ENCODE measurements at regions not wholly inside any gene's neighbourhood (a gene's known extent, or its start where the extent isn't known, plus 50 kb on each side); places are given as distances from the start of the nearest gene placed in this dataset.
A peak's percentile ranks its signal among the peaks of the same experiment; 100 is the strongest.

DNA sequence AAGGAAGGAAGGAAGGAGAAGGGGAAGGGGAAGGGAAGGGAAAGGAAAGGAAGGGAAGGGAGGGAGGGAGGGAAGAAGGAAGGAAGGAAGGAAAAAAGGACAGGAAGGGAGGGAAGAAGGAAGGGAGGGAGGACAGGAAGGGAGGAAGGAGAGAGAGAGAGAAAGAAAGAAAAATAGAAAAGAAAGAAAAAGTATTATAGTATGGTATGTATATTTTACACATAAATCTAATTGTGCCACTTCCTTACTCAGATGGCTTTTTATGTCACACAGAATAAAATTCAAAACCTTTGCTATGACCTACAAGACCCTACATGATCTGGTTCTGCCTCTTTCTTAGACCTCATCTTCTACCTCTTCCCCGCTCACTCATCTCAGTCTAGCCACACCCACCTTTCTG lies 1016.9 kb upstream of the AUTS2 start:
- Histone ChIP-seq H3K9me3 (0 out of 2 replicates have a peak, but pooled peaks cover 3% of the 10 kb centered on the region), H3K36me3 (no peaks in the 10 kb centered on the region), H3K4me3 (ENCODE audit: low read depth, low read length) (no peak overlapping the region), H3K4me1 (no peaks in the 10 kb centered on the region), H3K27me3 (no peaks in the 10 kb centered on the region)
- DNase-seq: no peak
- TF ChIP-seq, protein P1, sequence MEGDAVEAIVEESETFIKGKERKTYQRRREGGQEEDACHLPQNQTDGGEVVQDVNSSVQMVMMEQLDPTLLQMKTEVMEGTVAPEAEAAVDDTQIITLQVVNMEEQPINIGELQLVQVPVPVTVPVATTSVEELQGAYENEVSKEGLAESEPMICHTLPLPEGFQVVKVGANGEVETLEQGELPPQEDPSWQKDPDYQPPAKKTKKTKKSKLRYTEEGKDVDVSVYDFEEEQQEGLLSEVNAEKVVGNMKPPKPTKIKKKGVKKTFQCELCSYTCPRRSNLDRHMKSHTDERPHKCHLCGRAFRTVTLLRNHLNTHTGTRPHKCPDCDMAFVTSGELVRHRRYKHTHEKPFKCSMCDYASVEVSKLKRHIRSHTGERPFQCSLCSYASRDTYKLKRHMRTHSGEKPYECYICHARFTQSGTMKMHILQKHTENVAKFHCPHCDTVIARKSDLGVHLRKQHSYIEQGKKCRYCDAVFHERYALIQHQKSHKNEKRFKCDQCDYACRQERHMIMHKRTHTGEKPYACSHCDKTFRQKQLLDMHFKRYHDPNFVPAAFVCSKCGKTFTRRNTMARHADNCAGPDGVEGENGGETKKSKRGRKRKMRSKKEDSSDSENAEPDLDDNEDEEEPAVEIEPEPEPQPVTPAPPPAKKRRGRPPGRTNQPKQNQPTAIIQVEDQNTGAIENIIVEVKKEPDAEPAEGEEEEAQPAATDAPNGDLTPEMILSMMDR (IDR thresholded peaks at IDR 0.05; ENCODE audit: low read depth, low read length): no peak

DNA sequence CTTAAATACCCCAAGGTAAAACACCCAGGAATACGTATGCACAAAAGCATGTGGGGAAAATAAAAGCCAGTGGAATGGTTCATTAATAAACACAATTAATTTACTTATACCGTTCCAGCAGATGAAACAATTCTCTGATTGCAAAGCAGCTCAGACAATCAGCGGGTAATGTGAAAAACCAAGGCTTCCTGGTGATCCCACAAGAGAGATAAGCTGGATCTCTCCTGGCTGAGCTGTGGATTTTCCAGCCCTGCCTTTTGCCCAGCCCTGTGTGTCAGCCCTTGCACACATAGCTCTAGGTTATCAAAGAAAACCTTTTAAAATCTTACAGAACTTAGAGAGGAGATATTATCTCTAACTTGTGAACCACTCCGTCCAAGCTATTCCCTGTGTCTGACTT lies 1010.7 kb upstream of the AUTS2 start:
- Histone ChIP-seq H3K4me1 (no peaks in the 10 kb centered on the region), H3K9me3 (no peaks in the 10 kb centered on the region), H3K4me3 (ENCODE audit: low read depth, low read length) (no peak overlapping the region), H3K36me3 (no peaks in the 10 kb centered on the region), H3K27me3 (no peaks in the 10 kb centered on the region)
- peak; percentile 16 for DNase-seq
- TF ChIP-seq, protein P1 (IDR thresholded peaks at IDR 0.05; ENCODE audit: low read depth, low read length): no peak

DNA sequence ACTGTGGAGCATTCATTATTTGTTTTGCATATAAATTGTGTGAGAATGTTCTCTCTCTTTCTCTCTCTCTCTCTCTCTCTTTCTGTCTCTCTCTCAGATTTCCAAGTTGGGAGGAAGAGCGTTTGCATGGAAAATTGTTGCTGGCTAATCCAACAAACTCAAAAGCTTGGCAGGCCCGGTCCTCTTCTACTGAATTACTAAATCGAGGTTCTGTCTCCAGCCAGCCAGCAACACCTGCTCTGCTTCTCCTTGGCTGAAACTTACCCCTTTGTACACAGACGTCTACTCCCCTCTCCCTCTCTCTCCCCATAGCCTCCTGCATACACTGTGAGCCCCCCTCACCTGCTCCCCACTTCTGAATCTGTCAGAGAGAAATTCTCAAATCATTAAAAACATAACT lies 996.4 kb upstream of the AUTS2 start:
- no peaks in the 10 kb centered on the region for H3K9me3 ChIP-seq
- no peaks in the 10 kb centered on the region for H3K4me1 ChIP-seq
- H3K36me3 ChIP-seq: no peaks in the 10 kb centered on the region
- H3K27me3 ChIP-seq: no peaks in the 10 kb centered on the region
- TF ChIP-seq, protein P1 (IDR thresholded peaks at IDR 0.05; ENCODE audit: low read depth, low read length): no peak
- no peak overlapping the region for H3K4me3 ChIP-seq (ENCODE audit: low read depth, low read length)
- no peak for DNase-seq

DNA sequence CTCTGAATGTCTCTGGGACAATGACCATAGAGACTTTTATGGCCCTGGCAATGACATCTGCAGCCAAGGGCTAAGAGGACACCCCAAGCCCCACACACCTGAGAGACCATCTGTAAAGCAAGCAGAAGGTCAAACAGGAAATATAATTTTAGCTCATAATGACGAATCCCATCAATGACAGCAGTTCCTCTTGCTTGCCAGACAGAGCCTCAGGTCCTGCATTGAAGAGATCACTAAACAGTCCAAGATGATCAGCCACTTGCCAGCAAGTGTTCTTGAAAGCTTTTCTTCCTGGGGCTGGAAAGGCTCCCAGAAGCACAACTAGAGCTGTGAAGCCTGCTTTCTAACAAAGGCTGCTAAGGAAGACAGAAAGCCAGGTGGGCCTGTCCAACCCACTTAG lies 993.7 kb upstream of the AUTS2 start:
- Histone ChIP-seq H3K4me1 (no peaks in the 10 kb centered on the region), H3K36me3 (no peaks in the 10 kb centered on the region), H3K9me3 (peaks cover 3% of the 10 kb centered on the region; the same call in 1 of the 2 replicates), H3K27me3 (no peaks in the 10 kb centered on the region), H3K4me3 (ENCODE audit: low read depth, low read length) (no peak overlapping the region)
- TF ChIP-seq, protein P1 (IDR thresholded peaks at IDR 0.05; ENCODE audit: low read depth, low read length): no peak
- no peak for DNase-seq

DNA sequence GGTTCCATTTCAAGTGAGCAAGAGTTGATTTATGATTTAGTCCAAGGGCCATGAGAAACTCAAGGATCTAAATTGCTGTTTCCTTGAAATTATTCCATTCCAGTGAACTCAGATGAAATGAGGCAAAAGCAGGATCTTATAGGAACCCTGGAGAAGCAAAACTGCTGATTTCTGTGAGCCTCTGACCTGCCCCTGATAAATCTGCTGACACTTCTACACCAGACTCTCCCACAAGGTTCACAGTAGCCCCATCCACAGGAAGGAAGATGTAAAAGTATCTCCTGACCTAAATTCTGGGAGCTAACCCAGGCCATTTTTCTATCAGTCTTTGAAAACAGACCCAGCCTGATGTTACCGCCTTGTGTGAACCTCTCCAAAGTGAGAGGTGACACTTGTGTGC lies 987.6 kb upstream of the AUTS2 start:
- TF ChIP-seq, protein P1 (IDR thresholded peaks at IDR 0.05; ENCODE audit: low read depth, low read length): no peak
- Histone ChIP-seq H3K36me3 (no peaks in the 10 kb centered on the region), H3K4me1 (peaks cover 9% of the 10 kb centered on the region), H3K4me3 (ENCODE audit: low read depth, low read length) (no peak overlapping the region), H3K9me3 (peaks cover 3% of the 10 kb centered on the region; the same call in 1 of the 2 replicates), H3K27me3 (no peaks in the 10 kb centered on the region)
- DNase-seq: no peak

DNA sequence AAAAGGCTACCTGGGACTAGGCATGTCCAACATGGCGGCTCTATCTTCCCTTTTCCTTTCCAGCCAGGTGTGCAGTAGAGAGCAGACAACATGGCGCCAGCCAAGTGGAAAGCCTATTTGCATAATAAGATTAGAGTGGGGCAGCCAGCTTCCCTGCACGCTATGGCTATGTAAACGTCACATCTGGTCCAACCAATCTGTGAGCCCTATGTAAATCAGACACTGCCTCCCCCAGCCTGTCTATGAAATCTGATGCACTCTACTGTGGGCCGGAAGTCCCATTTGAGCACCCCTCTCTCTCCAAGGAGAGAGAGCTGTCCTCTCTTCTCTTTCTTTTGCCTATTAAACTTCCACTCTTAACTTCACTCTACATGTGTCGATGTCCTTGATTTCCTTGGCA lies 984.9 kb upstream of the AUTS2 start:
- no peaks in the 10 kb centered on the region for H3K27me3 ChIP-seq
- TF ChIP-seq, protein P1 (IDR thresholded peaks at IDR 0.05; ENCODE audit: low read depth, low read length): no peak
- H3K4me3 ChIP-seq (ENCODE audit: low read depth, low read length): no peak overlapping the region
- peak; percentile 81 for DNase-seq
- no peaks in the 10 kb centered on the region for H3K36me3 ChIP-seq
- peaks cover 9% of the 10 kb centered on the region for H3K4me1 ChIP-seq
- H3K9me3 ChIP-seq: no peaks in the 10 kb centered on the region
